HepG2 (cell line): ENCODE measurements at regions not wholly inside any gene's neighbourhood (a gene's known extent, or its start where the extent isn't known, plus 50 kb on each side); places are given as distances from the start of the nearest gene placed in this dataset.

Source experiments
- BRF2 ChIP-seq: sonication (generic); formaldehyde crosslinking; IDR thresholded peaks from 2 replicates; pipeline ENCODE4 v1.8.1; 2022; ENCODE audit warnings: mild to moderate bottlenecking, missing genetic modification reagents
- CTCF ChIP-seq: sonication (generic); formaldehyde crosslinking; IDR thresholded peaks from 2 replicates; pipeline ENCODE4 v1.5.0; 2020; ENCODE audit warnings: mild to moderate bottlenecking, missing genetic modification reagents, moderate library complexity
- EZH2 ChIP-seq: conservative IDR thresholded peaks from 2 replicates; pipeline ENCODE4 v1.6.1; 2012; ENCODE audit warnings: mild to moderate bottlenecking, low read depth, low read length, moderate library complexity
- POLR2A ChIP-seq, 2 experiments: IDR thresholded peaks; 2 replicates each; pipeline ENCODE4 v1.6.1; 2011; ENCODE audit warnings: low read depth in 2 of 2, low read length in 2 of 2, mild to moderate bottlenecking in 1 of 2, moderate library complexity in 1 of 2; ENCODE audit not compliant: insufficient read depth in 1 of 2
- SETDB1 ChIP-seq: sonication (generic); formaldehyde crosslinking; IDR thresholded peaks from 2 replicates; pipeline ENCODE4 v1.5.1; 2020; ENCODE audit warnings: missing genetic modification reagents, mild to moderate bottlenecking, borderline replicate concordance
- ZNF761 ChIP-seq: sonication (generic); formaldehyde crosslinking; conservative IDR thresholded peaks from 2 replicates; pipeline ENCODE4 v1.4.0; 2020; ENCODE audit warnings: mild to moderate bottlenecking, missing genetic modification reagents
- ZSCAN31 ChIP-seq: sonication (generic); formaldehyde crosslinking; IDR thresholded peaks from 2 replicates; pipeline ENCODE4 v1.5.0; 2020; ENCODE audit warnings: low read depth, mild to moderate bottlenecking, missing genetic modification reagents

- no peak for TF ChIP-seq POLR2A (IDR thresholded peaks at IDR 0.05; ENCODE audit: insufficient read depth in 1 of 2, low read depth in 2 of 2, low read length in 2 of 2)
- TF ChIP-seq ZNF761 (CRISPR knock-in tag), result no peak
- no peak for TF ChIP-seq CTCF
- TF ChIP-seq ZSCAN31 (CRISPR knock-in tag), result no peak
- no peak for TF ChIP-seq EZH2
- no peak for TF ChIP-seq BRF2 (CRISPR knock-in tag)
- no peak for TF ChIP-seq SETDB1 (CRISPR knock-in tag)
Measured at GRCh38 chr20:12159261-12159660, 241.6 kb downstream of the BTBD3 start.
